ENCODE measurements at regions not wholly inside any gene's neighbourhood (a gene's known extent, or its start where the extent isn't known, plus 50 kb on each side); places are given as distances from the start of the nearest gene placed in this dataset.

GRCh38 chr2:217706513-217706912 lies 296.3 kb downstream of the TNS1 start:
- TF ChIP-seq CTCF (IDR thresholded peaks at IDR 0.05) (no peak), POLR2A (IDR thresholded peaks at IDR 0.05) (no peak)
